Calu3 (cell line): ENCODE measurements at regions not wholly inside any gene's neighbourhood (a gene's known extent, or its start where the extent isn't known, plus 50 kb on each side); places are given as distances from the start of the nearest gene placed in this dataset.

Source experiments
- BruUV-seq: library from RNA; stranded (reverse); fragments of 400-500 nt; replicated peaks from 2 replicates; lab custom pipeline; 2021; lab: Mats Ljungman, UMichigan
- CTCF ChIA-PET: fragments of 300-600 bp; sonication (Branson Sonifier 250); formaldehyde crosslinking; loops from one replicate; lab custom pipeline; 2022; ENCODE audit warnings: antibody characterized with exemption; lab: Charles Lee
- DNase-seq: peaks from one replicate; pipeline ENCODE4 v3.0.0; 2022
- H3K27ac Mint-ChIP-seq: one replicate; pipeline ENCODE4 v1.8.0; 2022; ENCODE audit warnings: mixed read lengths; ENCODE audit not compliant: unreplicated experiment
- H3K27me3 Mint-ChIP-seq: one replicate; pipeline ENCODE4 v1.8.0; 2022; ENCODE audit warnings: mixed read lengths; ENCODE audit not compliant: unreplicated experiment
- H3K36me3 Mint-ChIP-seq: one replicate; pipeline ENCODE4 v1.8.0; 2022; ENCODE audit warnings: mild to moderate bottlenecking, moderate library complexity, mixed read lengths; ENCODE audit not compliant: insufficient read depth, unreplicated experiment
- H3K4me1 Mint-ChIP-seq: one replicate; pipeline ENCODE4 v1.8.0; 2022; ENCODE audit warnings: mild to moderate bottlenecking, low read depth, mixed read lengths; ENCODE audit not compliant: unreplicated experiment
- H3K4me3 Mint-ChIP-seq: one replicate; pipeline ENCODE4 v1.8.0; 2022; ENCODE audit warnings: mild to moderate bottlenecking, low read depth, moderate library complexity, mixed read lengths; ENCODE audit not compliant: unreplicated experiment
- H3K9me3 Mint-ChIP-seq: one replicate; pipeline ENCODE4 v1.8.0; 2022; ENCODE audit warnings: low read depth, mixed read lengths; ENCODE audit not compliant: unreplicated experiment
- intact Hi-C: fragments of 100-400 bp; cut with micrococcal nuclease; formaldehyde crosslinking; loops from one replicate; pipeline ENCODE4 v1.10.0; 2022; ENCODE audit not compliant: unreplicated experiment
- TF ChIP-seq, protein P1 (sequence below): fragments of 200-600 bp; IDR thresholded peaks from one replicate; pipeline ENCODE4 v1.8.0; 2022; ENCODE audit warnings: antibody characterized with exemption; ENCODE audit not compliant: unreplicated experiment

DNA sequence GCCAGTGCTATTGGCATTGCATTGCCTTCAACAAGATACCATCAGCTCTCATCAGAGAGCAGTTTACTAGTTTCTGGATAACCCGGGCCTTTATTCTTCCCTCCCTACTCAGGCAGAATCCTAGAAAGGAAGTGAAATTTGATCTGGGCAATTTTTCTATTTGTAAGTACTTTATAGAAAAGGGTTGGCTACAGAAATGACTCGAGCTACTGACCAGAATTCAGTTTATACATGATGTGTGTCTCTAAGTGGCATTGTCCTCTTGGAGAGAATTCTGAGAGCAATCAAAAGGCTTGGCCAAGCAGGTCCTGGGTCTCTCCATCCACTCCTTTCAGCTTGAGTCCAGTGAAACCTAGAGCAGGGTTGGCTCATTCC is 192.7 kb upstream of the LEF1 start:
- Mint-ChIP-seq H3K4me1 (no peaks in the 10 kb centered on the region), H3K27ac (no peak overlapping the region), H3K4me3 (no peak overlapping the region), H3K36me3 (no peaks in the 10 kb centered on the region), H3K9me3 (no peaks in the 10 kb centered on the region), H3K27me3 (peaks cover 8% of the 10 kb centered on the region)
- intact Hi-C loops = no loop called here
- CTCF ChIA-PET = no interaction called here
- DNase-seq = no peak
- TF ChIP-seq, protein P1, sequence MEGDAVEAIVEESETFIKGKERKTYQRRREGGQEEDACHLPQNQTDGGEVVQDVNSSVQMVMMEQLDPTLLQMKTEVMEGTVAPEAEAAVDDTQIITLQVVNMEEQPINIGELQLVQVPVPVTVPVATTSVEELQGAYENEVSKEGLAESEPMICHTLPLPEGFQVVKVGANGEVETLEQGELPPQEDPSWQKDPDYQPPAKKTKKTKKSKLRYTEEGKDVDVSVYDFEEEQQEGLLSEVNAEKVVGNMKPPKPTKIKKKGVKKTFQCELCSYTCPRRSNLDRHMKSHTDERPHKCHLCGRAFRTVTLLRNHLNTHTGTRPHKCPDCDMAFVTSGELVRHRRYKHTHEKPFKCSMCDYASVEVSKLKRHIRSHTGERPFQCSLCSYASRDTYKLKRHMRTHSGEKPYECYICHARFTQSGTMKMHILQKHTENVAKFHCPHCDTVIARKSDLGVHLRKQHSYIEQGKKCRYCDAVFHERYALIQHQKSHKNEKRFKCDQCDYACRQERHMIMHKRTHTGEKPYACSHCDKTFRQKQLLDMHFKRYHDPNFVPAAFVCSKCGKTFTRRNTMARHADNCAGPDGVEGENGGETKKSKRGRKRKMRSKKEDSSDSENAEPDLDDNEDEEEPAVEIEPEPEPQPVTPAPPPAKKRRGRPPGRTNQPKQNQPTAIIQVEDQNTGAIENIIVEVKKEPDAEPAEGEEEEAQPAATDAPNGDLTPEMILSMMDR = no peak
- BruUV-seq = no TSS peak

DNA sequence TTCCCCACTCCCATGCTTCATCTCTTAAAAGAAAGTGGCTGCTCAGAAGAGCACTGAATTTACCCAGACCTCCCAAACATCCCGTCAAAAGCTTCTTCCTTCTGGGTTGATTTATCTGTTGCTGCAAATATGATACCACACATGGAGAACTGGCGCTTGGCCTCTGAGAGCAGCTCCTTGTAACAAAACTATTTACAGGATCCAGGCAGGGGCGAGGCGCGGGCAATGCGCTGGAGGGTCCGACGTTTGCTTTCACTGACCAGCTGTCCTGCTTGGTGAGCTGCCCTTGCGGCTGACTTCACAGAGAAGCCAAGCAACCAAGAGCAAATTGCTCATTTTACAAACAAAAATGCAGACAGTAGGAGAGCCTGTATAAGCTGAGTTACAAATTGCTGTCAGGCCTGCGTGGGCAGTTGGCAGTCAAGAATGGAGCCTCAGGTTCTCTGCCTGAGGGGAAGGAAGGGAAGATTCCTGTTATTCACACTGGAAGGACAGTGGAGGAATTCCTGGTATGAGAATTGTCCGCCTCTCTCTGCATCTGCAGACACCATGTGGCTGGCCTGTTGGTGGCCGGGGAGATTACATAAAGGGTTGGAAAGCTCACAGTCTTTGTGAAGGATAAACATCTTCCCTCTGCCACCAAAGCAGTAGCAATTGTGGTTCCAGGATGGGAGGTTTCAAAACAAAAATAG is 192.2 kb upstream of the LEF1 start:
- no peaks in the 10 kb centered on the region for H3K9me3 Mint-ChIP-seq
- TF ChIP-seq, protein P1 = no peak
- no peak overlapping the region for H3K4me3 Mint-ChIP-seq
- H3K36me3 Mint-ChIP-seq = no peaks in the 10 kb centered on the region
- CTCF ChIA-PET = no interaction called here
- DNase-seq = no peak
- no peak overlapping the region for H3K27ac Mint-ChIP-seq
- intact Hi-C loops = no loop called here
- BruUV-seq = no TSS peak
- peaks cover 8% of the 10 kb centered on the region for H3K27me3 Mint-ChIP-seq
- no peaks in the 10 kb centered on the region for H3K4me1 Mint-ChIP-seq

DNA sequence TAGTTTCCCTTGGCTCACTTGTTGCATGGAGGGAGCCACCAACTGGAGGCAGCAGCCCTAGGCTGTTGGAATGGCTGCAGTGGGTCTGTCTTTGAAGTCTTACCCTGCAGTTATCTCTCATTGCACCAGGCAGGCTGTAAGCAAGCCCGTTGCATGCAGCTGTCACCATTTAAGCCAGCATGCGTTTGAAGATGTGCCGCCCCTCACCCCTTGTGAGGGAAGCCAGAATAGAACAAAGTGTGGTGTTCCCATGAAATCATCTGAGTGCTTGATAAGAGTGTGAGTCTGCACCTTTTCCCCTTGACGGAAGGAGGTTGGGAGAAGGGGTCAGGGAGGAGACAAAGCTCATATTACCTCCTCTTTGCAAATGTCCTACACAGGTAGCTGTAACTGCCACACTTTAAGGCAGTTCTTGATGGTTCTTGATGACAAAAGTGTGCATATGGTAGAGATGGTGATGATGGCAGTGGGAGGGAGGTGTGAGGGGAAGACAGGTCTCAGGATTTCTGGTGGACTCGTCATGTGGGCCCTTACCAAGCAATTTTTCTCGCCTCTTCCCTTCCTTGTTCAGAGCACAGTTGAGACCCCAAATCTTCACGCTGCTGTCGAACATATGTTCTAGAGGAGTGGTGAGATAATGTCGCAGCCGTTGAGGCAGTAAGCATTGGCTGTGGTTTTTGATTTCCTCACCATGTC is 191.4 kb upstream of the LEF1 start:
- Mint-ChIP-seq H3K27ac (no peak overlapping the region), H3K9me3 (no peaks in the 10 kb centered on the region), H3K27me3 (peaks cover 8% of the 10 kb centered on the region), H3K4me1 (no peaks in the 10 kb centered on the region), H3K4me3 (no peak overlapping the region), H3K36me3 (no peaks in the 10 kb centered on the region)
- TF ChIP-seq, protein P1 = no peak
- no TSS peak for BruUV-seq
- intact Hi-C loops = no loop called here
- no peak for DNase-seq
- CTCF ChIA-PET = no interaction called here

DNA sequence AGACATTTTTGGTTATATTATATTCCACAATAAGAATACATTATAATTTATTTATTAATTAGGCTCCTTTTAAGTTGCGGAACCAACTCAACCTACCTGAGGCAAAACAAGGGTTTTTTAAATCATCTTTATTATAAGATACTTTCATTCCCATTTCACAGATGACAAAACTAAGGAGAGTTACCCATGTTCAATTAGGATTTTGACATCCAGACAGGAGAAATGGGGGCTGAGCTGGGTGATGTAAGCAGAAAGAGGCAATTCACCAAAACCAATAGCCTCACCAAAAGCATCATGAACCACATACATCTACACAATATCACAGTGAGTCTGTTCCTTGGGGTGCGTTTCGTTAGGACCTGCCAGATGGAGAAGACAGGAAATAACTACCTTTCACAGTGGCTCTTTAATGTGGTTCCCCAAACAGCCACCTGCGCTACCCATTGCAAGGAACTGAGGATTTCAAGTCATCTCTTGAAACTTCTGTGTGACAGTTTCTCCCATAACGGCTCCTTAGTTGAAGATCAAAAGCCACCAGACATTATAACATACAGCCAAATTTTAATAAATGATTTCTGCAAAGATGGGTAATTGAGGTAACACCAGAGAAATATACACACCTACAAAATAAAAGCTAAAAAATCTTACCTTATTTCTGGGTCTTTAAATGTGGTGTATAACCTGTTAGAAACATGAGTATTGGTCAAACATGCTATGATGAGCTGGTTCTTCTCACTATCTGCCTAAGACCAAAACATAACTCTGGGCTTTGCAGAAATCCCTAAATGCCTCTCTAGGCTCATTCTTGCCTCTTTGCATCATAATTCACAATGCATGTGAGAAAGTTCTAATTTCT is 190.6 kb upstream of the LEF1 start:
- H3K27me3 Mint-ChIP-seq = peaks cover 8% of the 10 kb centered on the region
- H3K9me3 Mint-ChIP-seq = no peaks in the 10 kb centered on the region
- intact Hi-C loops = no loop called here
- CTCF ChIA-PET = no interaction called here
- no peak overlapping the region for H3K27ac Mint-ChIP-seq
- no peak for DNase-seq
- no peaks in the 10 kb centered on the region for H3K4me1 Mint-ChIP-seq
- no TSS peak for BruUV-seq
- no peak overlapping the region for H3K4me3 Mint-ChIP-seq
- TF ChIP-seq, protein P1 = no peak
- H3K36me3 Mint-ChIP-seq = no peaks in the 10 kb centered on the region
